ENCODE measurements at regions not wholly inside any gene's neighbourhood (a gene's known extent, or its start where the extent isn't known, plus 50 kb on each side); places are given as distances from the start of the nearest gene placed in this dataset.

GRCh38 chr5:133732536-133732935 is 120.2 kb upstream of the FSTL4 start:
- no peak for DNase-seq

DNA sequence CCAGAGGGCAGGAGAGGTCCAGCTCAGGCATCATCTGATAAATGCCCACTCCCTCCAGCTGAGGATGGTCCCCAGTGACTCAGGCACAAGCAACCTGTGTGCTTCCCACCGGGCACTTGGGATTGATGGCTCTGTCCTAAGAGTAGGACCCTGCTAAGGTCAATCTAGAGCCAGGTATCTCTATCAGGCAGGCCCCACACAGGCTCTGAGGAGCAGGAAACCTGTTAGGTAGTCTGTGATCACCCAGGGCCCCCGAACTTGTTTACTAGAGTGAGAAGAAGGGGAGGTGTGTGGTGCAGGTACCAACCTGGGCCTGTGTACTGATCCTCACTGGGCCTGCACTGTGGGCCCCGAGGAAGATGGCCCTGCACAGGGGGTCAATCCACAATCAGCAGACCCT is 119.6 kb upstream of the FSTL4 start:
- DNase-seq: no peak

GRCh38 chr5:133730866-133731265 is 118.5 kb upstream of the FSTL4 start:
- DNase-seq: no peak

DNA sequence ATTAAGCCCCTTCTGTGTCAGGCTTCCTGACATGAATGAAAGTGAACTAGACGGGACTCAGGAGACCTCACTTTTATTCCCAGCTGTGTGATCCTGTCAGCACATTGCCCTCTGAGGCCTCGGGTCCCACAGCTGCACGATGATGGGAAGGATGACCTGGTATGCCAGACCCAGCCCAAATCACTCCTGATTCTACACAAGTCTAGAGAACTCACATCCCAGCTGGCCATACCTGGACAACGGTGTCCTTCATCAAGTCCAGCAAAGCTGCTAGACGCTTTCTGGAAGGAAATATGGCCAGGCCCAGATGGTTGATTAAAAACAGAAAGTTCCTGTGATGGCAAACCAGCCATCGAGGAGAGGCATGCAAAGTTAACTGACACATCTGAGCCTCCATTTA is 118.0 kb upstream of the FSTL4 start:
- no peak for DNase-seq

- no peak for DNase-seq
These were observed 117.5 kb upstream of the FSTL4 start for GRCh38 chr5:133729800-133730199.

DNA sequence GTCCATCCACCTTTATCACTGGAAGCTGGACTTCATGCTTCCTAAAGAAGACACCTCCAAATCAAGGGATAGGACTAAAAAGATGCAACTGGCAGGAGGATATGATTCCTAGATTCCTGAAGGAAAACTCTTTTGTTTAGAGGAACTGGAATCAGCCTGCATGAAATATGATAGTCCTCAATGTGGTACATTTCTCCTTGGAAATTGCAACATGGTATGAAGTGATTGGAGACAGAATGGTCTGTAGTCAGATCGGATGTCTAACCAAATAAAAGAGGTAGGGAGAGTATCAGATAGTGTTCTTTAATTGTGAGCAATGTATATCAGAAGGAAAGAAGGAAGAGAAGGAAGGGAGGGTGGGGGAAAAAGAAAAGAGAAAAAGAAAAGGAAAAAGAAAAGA is 116.1 kb upstream of the FSTL4 start:
- no peak for DNase-seq

DNA sequence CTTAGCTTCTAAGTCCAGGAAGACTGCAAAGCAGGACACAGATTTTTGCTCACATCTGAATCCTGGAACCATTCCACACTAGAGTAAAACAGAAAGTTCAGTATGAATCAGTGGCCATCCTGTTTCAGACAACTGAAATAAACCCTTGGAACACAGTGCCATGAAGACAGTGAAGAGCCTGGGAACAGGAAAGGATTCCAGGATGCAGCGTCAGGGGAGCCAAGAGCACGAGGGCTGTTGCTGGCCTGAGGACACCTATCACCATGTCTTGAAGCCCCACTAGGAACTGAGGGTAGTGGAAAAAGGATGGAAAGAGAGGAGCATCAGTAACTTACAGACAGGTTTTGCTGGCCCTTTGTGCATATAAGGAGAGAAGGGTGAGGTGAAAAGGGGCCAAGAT is 115.3 kb upstream of the FSTL4 start:
- DNase-seq: no peak

- no peak for DNase-seq
These were observed 111.5 kb upstream of the FSTL4 start for GRCh38 chr5:133723651-133724366.

DNA sequence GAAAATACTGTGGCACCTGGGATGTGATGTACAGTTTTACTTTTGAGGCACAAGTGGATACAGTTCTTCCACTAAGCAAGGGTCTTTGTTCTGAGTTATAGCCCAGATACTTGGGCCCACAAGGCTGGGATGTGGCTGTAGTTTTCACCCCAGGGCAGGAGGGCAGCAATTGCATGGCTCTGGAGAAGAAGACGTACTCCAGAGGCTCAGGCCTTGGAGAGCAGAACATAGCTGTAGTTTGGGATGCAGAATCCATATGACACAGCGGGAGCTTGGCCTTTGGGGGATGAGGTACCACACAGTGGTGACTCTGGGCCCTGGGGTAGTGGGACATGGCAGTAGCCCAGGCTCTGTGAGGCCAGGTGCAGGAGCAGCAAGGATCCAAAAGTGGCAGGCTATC is 110.8 kb upstream of the FSTL4 start:
- DNase-seq: no peak

- DNase-seq: no peak
These were observed 109.0 kb upstream of the FSTL4 start for GRCh38 chr5:133721365-133721764.

DNA sequence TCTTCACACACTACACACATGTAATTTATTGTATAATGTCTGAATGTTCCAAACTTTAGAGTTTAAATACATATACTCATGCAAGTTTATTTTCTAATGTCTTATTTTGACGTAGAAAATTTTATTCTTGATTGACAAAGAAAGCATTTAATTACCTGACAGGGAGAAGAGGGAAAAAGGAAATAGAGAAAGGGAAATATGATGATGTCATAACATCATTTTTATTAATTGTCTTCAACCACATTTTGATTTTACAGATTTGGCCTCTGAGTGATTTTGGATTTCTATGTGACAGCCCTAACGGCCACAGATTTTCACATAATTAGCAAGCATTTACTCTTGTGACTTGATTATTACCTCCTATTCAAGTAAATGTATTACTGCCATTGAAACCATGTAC is 106.1 kb upstream of the FSTL4 start:
- DNase-seq: no peak

- DNase-seq: no peak
These were observed 104.3 kb upstream of the FSTL4 start for GRCh38 chr5:133716532-133717183.

- no peak for DNase-seq
These were observed 103.3 kb upstream of the FSTL4 start for GRCh38 chr5:133715616-133716015.

DNA sequence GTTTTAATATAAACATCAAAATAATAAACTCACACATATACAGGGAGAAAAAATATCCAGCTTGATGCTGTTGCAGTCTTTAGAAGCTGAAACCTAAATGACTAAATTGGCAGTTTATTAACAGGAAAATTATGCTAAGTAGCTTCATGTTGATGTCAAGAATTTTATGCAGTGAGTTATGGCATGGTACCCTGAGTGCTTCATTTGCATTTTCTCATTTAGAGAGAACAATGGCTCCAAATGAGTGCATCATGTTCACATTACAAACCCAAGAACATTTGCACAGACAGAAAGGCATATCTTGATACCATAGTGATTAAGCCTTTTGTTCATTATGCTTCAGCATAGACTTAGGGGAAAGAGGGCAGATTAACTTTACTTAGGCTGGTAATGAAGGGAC is 102.9 kb upstream of the FSTL4 start:
- DNase-seq: no peak

DNA sequence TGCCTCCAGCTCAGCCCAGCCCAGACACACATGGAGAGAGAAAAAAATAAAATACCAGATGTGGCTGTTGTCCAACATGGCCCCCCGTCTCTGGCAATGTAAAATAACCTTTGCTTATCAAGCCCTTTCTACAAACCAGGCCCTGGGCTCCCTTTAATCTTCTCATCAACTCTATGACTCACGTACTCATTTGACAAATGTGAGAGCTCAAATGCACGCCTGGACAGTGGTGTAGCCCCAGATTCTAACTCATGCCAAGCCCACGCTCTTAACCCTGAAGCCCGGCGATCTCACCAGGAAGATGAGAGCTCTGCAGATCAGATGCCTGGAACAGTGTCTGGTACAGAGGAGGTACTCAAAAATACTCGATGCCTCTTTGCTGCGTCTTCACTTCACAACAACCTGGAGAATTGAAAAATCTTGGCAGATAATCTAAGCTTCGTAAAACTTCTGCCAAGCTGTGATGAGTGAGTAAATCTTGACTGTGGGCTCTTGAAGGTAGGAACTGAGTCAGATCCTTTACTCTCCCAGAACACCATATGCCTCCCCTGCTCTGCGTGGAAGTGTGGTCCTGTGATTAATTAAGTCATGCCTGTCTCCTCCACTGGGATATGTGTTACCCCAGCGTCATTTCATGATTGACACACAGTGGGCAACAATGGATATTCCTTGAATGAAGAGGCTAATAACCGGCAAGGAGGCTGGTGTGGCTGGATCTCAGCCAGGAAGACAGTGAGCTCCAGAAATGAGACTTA is 102.0 kb upstream of the FSTL4 start:
- no peak for DNase-seq

DNA sequence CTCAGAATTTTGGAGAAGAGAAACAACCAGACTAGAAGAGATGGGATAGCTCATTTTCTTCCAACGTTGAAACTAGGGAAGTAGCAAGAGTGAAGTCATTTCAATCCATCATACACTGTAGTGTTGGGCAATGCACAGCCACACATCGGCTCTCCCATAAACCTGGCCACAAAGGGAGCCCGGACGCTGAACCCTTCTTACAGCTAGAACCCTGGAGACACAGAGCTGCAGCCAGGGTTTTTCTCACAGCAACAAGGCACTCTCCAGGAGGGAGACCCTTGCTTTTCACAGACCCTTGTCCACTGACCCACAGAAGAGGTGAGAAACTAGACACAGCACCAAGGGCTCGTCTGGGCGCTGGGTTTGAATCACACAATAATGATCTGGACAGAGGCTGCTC is 101.4 kb upstream of the FSTL4 start:
- no peak for DNase-seq

GRCh38 chr5:133713209-133713608 is 100.9 kb upstream of the FSTL4 start:
- DNase-seq: no peak

DNA sequence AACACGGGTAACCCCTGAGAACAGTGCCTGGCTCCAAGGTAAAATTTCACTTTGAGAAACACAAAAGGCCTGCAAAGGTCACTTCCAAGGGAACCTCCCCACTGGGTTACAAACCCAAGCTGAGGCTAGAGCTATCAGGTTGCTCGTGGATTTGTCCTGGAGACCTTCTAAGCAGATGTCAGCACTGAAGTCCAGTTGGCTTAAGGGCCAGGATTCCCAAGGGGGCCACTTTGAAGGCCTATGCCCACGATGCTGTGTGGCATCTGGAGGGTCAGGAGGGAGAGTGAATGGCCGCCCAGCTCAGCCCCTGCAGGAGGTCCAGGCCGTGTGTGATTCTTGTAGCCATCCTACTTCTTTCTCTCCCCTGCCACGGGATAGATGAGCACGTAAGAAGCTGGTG is 100.2 kb upstream of the FSTL4 start:
- DNase-seq: no peak

DNA sequence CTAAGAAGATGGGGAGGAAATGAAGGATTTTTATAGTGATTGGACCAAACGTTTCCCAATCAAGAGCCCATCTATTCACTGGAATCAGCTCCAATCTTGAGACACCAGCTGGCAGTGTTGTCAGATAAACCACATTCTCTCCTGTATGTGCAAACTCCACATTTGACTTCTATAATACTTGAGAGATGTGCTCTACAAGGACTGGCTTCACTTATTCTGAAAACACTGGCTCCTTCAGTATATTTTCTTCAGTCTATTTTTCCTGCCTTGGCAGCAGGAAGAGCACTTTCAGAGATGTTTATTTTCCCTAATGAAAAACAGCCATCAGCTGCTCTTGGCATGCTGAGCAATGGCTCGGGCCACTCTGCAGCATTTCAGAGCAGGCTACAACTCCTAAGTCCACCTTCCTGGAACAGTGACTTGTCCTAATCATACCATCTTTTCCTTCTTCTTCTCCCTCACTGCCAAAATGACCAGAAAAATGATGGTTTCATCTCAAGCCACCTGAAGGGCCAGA is 96.9 kb upstream of the FSTL4 start:
- no peak for DNase-seq

GRCh38 chr5:133708331-133708850 is 96.0 kb upstream of the FSTL4 start:
- no peak for DNase-seq

- DNase-seq: no peak
These were observed 95.3 kb upstream of the FSTL4 start for GRCh38 chr5:133707629-133708028.

- DNase-seq: no peak
These were observed 94.4 kb upstream of the FSTL4 start for GRCh38 chr5:133706506-133707430.

DNA sequence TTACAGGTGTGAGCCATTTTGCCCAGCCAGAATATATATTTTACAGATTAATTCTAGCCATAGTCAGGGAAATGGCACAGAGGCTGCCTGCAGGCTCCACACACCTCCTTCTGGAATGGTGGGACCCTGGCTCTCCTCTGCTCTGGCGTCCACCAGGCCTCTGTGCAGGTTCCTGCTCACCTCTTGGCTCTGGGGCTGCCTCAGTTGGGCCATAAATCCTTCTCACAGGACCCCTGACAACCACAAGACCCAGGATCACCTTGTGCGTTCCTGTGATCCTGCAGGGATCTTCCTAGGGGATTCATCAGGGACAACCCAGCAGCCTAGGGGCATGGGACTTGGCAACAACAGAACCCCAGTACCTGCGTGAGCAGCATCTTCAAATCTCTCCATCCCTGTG is 93.0 kb upstream of the FSTL4 start:
- no peak for DNase-seq
